HG03103 (cell line): ENCODE measurements at regions not wholly inside any gene's neighbourhood (a gene's known extent, or its start where the extent isn't known, plus 50 kb on each side); places are given as distances from the start of the nearest gene placed in this dataset.
A peak's percentile ranks its signal among the peaks of the same experiment; 100 is the strongest.

Experiments used
- ATAC-seq: cut with Tn5 transposase; IDR thresholded peaks from one replicate; pipeline ENCODE4 v1.9.1; 2021; ENCODE audit warnings: low read depth; ENCODE audit not compliant: unreplicated experiment

DNA sequence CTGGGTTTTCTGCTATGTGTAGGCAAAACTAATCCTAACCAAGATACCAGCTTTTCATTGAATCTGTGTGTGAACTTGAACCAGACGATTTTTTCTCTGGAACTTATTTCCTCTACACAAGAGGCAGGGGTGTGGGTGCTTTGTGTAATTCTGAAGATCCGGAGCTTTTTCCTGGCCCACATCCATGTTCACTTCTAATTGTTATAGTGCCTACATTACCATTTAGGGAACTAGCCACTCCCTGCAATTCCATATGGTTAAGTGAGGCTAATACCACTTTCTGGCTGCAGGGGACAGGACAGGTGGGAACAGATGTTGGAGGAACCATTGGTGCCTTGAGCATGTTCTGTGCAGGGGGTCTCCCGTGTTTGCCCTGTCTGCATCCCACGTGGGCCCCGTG is 83.4 kb upstream of the FMN2 start:
- ATAC-seq: no peak

DNA sequence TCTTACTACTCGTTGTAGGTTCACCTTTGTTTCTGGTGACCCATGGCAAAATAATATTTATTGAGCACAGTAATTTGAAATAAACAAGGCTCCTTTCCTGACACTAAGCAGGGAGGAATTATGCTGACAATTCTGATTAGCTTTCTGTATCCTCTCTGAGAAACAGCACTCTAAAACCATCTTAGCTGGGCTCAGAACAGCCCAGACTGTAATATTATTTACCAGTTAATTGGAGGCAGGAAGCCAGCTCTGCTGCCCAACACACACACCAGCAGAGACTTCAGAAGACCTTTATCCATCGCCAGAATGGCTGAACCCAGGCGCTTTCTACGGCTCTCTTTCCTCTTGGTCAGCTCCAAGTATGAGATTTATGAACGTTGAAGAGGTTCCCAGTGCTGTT is 77.6 kb upstream of the FMN2 start:
- ATAC-seq: no peak

DNA sequence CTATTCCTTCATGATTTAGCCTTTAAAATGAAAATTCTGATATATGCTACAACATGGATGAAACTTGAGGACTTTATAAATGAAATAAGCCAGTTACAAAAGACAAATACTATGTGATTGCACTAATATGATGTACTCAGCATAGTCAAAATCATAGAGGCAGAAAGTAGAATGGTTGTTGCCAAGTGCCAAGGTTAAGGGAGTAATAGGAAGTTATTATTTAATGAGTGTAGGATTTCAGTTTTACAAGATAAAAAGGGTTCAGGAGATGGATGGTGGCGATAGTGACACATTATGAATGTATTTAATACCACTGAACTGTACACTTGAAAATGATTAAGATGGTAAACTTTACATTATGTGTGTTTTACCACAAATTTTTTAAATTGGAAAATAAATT is 73.1 kb upstream of the FMN2 start:
- no peak for ATAC-seq

DNA sequence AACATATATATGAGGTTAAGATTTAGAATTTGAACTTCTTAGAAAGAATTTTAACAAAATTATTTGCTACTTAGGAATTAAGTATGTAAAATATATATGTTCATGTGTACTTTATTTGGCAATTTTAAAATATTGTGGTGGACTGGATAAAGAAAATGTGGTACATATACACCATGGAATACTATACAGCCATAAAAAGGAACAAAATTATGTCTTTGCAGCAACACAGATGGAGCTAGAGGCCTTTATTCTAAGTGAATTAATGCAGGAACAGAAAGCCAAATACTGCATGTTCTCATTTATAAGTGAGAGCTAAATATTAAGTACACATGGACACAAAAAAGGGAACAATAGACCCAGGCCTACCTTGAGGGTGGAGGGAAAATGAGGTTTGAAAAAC is 72.2 kb upstream of the FMN2 start:
- ATAC-seq: no peak

DNA sequence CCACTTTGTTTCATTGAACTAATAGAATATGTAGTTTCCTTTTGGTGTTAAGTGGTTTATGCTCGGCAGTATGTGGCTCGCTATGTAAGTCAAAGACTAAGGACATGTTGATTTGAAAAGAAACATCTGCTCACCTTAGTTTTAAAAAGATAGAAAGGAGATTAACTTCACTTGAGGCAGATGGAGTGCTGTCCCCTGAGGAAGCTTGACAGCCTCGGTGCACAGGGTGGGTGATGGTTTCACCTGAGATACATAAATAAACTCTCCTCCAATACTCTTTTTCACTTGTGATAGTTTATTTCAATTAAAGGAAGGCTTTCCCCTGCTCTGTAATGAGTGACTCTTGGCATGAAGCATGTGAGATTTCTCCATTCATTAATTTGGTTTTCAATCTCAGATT is 70.8 kb upstream of the FMN2 start:
- ATAC-seq: no peak

DNA sequence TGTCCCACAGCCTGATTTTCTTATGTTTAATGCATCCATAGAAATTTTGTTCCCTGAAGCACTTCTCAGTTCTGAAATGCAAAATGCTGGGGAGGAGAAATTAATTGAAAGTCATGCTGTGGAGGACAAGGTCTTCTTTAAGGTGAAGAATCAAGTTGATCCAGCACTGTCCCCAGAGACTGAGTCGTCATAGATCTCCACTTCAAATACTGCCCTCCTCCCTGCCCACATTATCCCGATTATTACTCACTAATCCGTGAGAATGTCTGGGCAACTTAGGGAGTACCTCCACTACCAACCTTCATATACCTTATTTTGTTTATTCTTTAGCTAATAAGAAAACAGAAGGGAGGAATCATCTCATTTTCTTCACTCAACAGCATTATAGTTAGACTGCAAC is 70.0 kb upstream of the FMN2 start:
- no peak for ATAC-seq

DNA sequence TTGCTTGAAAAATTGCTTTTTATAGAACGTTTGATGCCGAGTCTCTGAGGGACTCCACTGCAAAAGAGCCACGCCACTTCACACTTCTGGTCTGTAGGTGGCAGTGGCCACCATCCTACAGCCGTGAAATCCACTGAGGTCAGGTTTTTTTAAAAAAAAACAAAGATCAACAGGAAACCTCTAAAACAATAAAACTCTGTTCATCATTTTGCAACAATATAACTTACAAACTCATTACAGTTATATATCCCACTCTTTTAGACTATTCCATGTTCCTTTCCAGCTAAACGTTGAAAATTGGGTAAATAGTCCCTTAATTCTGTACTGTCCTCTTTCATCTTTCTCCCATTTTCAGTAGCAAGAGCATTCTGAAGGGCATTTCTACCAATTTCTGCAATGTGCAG is 64.6 kb upstream of the FMN2 start:
- ATAC-seq: peak; percentile 83

DNA sequence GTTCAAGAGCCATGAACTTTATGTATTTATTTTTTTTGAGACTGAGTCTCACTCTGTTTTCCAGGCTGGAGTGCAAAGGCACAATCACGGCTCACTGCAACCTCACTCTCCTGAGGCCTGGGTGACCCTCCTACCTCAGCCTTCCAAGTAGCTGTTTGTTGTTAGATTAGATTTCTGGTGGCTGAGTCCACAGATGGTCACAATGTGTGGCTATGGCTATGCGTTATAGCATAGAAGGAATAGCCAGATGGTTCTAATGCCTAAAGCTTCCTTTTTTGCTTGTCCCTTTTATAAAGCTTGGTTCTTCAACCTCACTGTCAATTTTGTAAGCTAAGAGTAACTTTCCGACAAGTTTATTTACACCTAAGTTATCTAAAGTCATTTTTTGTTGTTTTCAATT is 62.3 kb upstream of the FMN2 start:
- ATAC-seq: no peak

DNA sequence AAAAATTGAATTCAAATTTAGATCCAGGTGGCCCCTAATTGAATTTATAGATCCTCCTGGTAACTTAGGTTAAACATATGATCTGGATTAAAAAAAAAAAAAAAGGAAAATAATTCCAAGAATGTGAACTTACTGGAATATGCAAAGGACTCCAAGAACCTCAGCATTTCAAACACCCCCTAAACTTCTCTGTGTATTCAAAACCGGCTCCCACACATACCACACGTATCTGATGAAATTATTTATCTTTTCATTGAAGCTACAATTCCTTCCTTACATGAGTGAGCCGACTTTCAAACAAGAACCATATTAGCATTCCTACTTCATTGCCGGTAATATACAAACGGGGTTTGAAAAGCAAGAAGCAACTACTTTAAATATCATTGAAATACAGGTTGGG is 61.4 kb upstream of the FMN2 start:
- no peak for ATAC-seq

DNA sequence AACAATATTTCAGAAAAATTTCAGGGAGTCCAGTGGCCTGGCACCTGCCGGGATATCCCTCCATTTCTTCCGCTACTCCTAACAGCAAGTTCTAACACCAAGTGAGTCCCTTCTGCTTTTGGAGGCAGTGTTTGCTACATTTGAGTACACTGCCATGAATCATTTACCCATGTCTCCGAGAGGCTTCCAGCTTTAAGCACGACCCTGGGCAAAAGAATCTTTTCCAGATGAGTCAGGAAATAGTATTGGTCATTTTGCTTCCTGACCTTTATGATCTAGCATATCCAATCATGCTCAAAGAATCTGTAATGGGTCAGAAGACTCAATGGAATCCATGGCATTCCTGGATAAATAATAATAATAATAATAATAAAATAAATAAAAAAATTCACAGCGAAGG is 60.7 kb upstream of the FMN2 start:
- no peak for ATAC-seq

DNA sequence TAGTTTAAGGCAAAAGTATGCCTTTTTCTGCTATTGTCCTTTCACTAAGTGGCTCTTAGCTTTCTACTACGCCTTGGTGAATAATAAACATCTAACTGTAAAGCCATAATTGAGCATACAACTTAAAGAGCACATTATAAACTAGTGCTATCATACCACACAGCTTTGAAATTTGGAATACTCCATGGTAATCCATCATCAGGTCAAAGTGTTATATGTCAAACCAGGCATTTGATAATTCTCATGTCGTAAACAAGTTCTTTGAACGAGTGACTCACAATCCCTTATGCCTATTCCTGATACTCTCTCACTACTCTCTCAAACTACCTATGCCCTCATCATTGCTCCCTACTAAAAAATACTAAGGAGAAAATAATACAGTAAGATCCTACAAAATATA is 60.3 kb upstream of the FMN2 start:
- ATAC-seq: no peak

DNA sequence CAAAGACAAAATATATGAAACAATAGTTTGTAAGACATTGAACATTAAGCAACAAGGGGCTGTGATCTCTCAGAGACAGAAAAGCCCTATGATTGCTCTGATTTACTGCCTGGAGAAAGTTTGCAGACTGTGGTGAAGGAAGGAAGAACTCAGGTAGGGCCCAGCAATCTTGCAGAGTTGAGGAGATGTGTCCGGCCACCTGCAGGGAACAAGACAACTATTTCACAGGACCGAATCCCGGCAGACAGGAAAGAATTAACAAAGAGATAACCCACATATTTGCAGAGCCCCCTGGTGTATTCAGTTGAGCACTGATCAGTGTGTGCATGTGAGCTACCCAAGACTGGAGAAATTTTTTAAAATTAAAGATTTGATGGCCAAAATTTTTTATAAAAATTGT is 58.3 kb upstream of the FMN2 start:
- no peak for ATAC-seq

DNA sequence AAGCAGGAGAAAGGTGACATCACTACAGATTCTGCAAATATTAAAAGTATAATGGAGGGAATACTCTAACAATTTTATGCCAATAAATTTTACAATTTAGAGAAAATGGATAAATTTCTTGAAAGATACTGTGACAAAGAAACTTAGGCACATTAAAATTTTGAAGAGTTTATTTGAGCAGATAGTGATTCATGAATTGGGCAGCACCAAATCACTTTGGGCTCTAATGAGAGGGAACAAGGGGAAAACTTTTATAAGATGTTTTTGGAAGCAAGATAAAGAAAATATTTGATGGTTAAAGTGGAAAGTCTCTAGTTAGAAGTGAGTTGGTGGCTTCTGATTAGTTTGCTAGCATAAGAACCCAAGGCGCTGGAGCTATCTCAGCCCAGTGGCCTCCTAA is 55.2 kb upstream of the FMN2 start:
- ATAC-seq: no peak
